GM18507 (cell line): ENCODE measurements at regions not wholly inside any gene's neighbourhood (a gene's known extent, or its start where the extent isn't known, plus 50 kb on each side); places are given as distances from the start of the nearest gene placed in this dataset.

Experiments used
- DNase-seq: peaks from one replicate; pipeline ENCODE4 v3.0.0; 2011; ENCODE audit warnings: low read depth; ENCODE audit not compliant: insufficient read length; ENCODE audit errors: extremely low spot score
- FAIRE-seq: peaks from 2 replicates; lab custom pipeline; 2011; peaks lifted over from hg19 to GRCh38; lab: Jason Lieb, UNC

GRCh38 chr13:94764576-94765321 is 52.4 kb upstream of the SOX21 start:
- DNase-seq = no peak

More at GRCh38 chr13:94764576-94765321, 52.4 kb upstream of the SOX21 start:
- FAIRE-seq = no peak
